Activated CD4-positive, alpha-beta T cell treated with anti-CD3 and anti-CD28 coated beads, Interleukin-2, Interleukin-4, amounts not matched to agents 100 ng/mL and 50 ng/mL, durations not matched to agents 16 hours and 8 hours (primary cell): ENCODE measurements at regions not wholly inside any gene's neighbourhood (a gene's known extent, or its start where the extent isn't known, plus 50 kb on each side); places are given as distances from the start of the nearest gene placed in this dataset.
"Not testable (repeated sequence)": the region's sequence is repeated elsewhere in the genome, so short reads cannot be mapped to it uniquely, and the experiment has no call there.

Experiments
- DNase-seq: peaks from one replicate; pipeline ENCODE4 v3.0.0-alpha.2; 2020; ENCODE audit warnings: low spot score

GRCh38 chr4:92012899-92013867, 290.6 kb upstream of the GRID2 start:
- DNase-seq: no peak

- no peak for DNase-seq
These were observed 289.7 kb upstream of the GRID2 start for GRCh38 chr4:92014067-92014466.

- DNase-seq: no peak
These were observed 282.6 kb upstream of the GRID2 start for GRCh38 chr4:92021203-92021602.

GRCh38 chr4:92021788-92022187, 282.0 kb upstream of the GRID2 start:
- no peak for DNase-seq

DNA sequence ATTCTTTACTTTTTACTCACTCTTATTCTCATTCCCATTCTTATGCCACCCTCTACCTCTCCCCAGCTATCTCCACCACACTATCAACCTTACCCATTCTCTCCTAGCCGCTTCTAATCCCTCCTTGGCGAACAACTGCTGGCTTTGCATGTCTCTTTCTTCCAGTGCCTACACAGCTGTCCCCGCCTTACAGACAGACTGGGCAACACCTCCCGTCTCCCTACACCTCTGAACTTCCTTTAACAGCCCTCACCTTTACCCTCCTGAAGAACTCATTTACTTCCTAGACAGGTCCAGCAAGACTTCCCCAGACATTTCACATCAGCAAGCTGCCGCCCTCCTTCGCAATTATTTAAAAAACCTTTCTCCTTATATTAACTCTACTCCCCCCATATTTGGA, 274.9 kb upstream of the GRID2 start:
- not testable (repeated sequence) for DNase-seq

DNA sequence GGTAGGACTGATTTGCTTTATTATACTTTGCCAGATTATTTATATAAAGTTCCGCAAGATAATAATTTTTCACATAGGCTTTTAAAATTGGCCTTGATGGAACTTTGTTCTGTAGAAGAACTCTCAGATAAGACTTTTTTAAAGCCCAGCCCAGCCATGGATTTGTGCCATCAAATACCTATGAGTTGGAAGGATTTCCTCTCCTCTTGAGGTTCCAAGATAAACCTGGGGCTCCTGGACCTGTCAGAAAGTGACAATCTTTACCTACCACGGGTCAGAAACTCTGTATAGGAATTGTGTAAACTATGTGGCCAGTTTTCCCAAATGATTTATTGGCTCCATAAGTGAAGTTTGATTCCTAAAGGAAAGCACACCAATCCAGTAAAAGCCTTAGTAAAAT, 271.9 kb upstream of the GRID2 start:
- no peak for DNase-seq

- no peak for DNase-seq
These were observed 268.1 kb upstream of the GRID2 start for GRCh38 chr4:92035666-92036065.

DNA sequence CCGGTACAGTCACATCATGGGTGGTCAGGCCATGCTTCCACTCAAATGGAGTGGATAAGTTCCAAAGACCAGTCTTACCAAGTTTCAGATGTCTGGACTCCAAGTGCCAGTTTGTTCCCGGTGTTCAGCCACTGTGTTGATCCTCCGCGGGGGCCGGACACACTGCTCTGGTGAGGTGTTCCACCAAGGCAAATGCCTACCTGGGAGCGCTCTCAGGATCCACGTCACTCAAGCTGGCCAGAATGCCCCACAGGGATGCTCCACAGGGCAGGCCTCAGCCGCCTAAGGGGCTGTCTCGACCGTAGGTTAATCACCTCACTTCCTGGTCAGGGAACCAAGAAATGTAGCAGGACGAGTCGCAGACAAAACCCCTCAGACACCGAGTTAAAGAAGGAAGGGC, 258.0 kb upstream of the GRID2 start:
- DNase-seq: no peak

DNA sequence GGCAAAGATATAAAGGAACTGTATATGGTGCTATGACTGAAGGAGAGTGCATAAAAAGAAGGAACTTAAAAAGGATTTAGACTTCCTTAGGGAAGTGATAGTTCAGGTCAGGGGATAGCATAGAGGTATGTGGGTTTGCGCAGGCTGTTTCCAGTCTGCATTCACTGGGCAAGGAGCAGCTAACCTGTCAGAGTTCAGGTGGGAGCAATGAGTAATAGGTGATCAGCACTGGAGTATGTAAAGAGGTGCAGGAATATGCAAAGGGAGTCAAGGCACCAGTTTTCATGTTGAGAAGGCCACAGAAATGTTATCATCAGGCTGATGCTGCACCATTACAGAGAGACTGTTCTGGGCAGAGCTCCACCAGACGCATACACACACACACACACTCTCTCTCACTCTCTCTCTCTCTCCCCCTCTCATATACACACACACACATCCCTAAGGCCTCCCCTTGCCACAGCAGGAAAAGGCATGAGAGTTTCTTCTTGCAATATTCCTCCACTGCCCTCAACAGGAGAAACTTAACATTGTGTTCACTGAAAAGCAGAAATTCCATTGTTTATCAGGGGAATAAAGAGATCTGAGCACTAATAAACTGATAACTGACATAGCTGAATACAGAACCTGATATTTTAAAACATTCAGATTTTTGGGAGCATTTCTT, 256.4 kb upstream of the GRID2 start:
- no peak for DNase-seq

GRCh38 chr4:92050875-92051274, 252.9 kb upstream of the GRID2 start:
- DNase-seq: no peak

DNA sequence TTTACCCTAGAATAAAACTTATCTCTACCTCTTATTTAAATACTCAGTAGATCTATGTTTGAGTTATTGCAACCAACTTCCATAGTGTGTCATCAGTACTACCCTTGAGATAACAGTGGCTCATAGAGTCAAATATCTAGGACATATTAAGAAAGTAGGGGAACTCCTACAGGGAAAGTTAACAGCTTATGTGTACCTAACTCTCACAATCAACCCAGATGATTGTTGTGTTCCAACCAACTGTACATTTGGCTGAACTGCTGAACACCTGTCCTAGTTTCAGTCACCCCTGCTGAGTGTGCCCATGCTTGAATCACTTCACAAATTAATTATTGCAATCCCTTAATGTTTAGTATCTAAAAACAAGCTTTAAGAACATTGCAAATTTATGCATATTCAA, 244.2 kb upstream of the GRID2 start:
- DNase-seq: no peak

- no peak for DNase-seq
These were observed 243.4 kb upstream of the GRID2 start for GRCh38 chr4:92060333-92060732.

DNA sequence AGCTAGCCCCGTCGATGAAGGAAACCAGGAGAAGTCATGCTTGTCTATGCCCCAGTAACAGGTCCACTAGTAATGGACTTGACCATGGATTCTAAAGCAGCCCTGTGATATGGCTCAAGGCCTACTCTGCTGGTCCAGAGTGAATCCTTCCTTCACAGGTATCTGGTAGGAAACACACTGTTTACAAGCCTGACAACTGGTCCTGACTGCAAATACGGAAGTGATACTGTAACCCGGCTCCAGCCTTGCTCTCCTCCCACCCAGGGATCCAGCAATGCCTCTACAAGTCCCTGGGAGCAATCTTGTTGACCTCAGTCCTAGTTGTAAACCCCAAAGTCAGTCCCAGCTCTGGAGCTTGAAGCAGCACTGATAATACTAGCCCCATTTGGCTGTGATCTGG, 239.2 kb upstream of the GRID2 start:
- DNase-seq: no peak

GRCh38 chr4:92066485-92066884, 237.3 kb upstream of the GRID2 start:
- no peak for DNase-seq

- no peak for DNase-seq
These were observed 232.2 kb upstream of the GRID2 start for GRCh38 chr4:92071587-92071986.

DNA sequence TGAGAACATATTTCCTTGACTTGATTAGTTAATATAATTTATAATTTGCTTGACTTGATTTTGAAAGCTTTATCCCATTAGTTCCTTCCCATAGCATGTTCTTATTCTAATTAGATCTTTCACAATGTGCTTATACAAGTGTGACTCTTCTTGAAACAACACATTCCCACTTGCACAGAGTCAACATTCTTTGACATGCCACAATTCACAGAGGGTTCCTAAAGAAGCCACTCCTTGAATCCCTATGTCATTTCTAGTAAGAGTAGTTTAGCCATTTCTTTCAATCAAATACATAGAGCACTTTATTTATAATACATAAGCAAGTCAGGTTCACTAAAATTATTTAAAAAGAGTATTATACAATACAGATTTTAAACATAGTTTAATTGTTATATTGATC, 228.9 kb upstream of the GRID2 start:
- no peak for DNase-seq

DNA sequence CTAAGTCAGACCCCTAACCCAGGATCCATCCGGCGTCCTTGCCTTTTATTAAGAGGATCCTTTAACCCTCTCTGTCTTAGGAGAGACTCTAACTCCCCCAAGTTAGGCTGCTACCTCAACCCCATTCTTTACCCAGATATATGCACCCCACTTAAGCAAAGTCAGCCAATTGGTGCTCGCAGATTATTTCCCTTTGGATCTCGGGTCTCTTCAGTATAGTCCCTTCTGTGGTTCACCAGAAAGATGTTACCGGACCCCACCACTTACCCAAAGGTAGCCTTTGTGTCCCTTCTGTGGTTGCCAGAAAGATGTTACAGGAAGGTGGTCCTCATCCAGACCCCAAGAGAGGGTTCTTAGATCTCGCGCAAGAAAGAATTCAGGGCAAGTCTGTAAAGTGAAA, 212.9 kb upstream of the GRID2 start:
- no peak for DNase-seq

- no peak for DNase-seq
These were observed 212.4 kb upstream of the GRID2 start for GRCh38 chr4:92091335-92091734.

- no peak for DNase-seq
These were observed 203.9 kb upstream of the GRID2 start for GRCh38 chr4:92099861-92100260.

GRCh38 chr4:92100975-92101374, 202.8 kb upstream of the GRID2 start:
- DNase-seq: no peak

GRCh38 chr4:92101737-92102172, 202.0 kb upstream of the GRID2 start:
- DNase-seq: no peak

GRCh38 chr4:92104506-92104905, 199.3 kb upstream of the GRID2 start:
- DNase-seq: no peak

- no peak for DNase-seq
These were observed 196.9 kb upstream of the GRID2 start for GRCh38 chr4:92106816-92107215.
